Endodermal cell (in vitro differentiated cells): ENCODE measurements at regions not wholly inside any gene's neighbourhood (a gene's known extent, or its start where the extent isn't known, plus 50 kb on each side); places are given as distances from the start of the nearest gene placed in this dataset.

Source experiments
- DNase-seq: peaks from one replicate; pipeline ENCODE4 v3.0.0-alpha.2; 2017
- H3K27ac ChIP-seq: 2 replicates; pipeline ENCODE4 v1.5.1; 2013; ENCODE audit warnings: mild to moderate bottlenecking, low read depth, low read length, moderate library complexity
- H3K27me3 ChIP-seq: 2 replicates; pipeline ENCODE4 v1.6.1; 2013; ENCODE audit warnings: mild to moderate bottlenecking, low read length, moderate library complexity; ENCODE audit not compliant: insufficient read depth, control insufficient read depth, poor library complexity, severe bottlenecking
- H3K36me3 ChIP-seq: 2 replicates; pipeline ENCODE4 v1.7.0; 2013; ENCODE audit warnings: mild to moderate bottlenecking, low read length, moderate library complexity; ENCODE audit not compliant: control insufficient read depth, insufficient read depth
- H3K4me1 ChIP-seq: one replicate; pipeline ENCODE4 v1.7.0; 2013; ENCODE audit warnings: low read length; ENCODE audit not compliant: control insufficient read depth, insufficient read depth
- H3K4me3 ChIP-seq: 2 replicates; pipeline ENCODE4 v1.5.1; 2013; ENCODE audit warnings: mild to moderate bottlenecking, low read length, moderate library complexity
- H3K9ac ChIP-seq: 2 replicates; pipeline ENCODE4 v1.6.1; 2013; ENCODE audit warnings: mild to moderate bottlenecking, low read length, moderate library complexity; ENCODE audit not compliant: poor library complexity, severe bottlenecking; ENCODE audit errors: extremely low read depth
- H3K9me3 ChIP-seq: 2 replicates; pipeline ENCODE4 v1.6.1; 2013; ENCODE audit warnings: mild to moderate bottlenecking, low read length, moderate library complexity; ENCODE audit not compliant: control insufficient read depth
- H3K27ac Mint-ChIP-seq: 2 replicates; pipeline ENCODE4 v1.8.0; 2020; ENCODE audit warnings: mixed read lengths
- H3K27me3 Mint-ChIP-seq: 2 replicates; pipeline ENCODE4 v1.8.0; 2021; ENCODE audit warnings: mild to moderate bottlenecking, mixed read lengths; ENCODE audit not compliant: insufficient read depth
- H3K36me3 Mint-ChIP-seq: 2 replicates; pipeline ENCODE4 v1.8.0; 2020; ENCODE audit warnings: low read depth, mixed read lengths
- H3K4me1 Mint-ChIP-seq: 2 replicates; pipeline ENCODE4 v1.8.0; 2020; ENCODE audit warnings: mixed read lengths
- H3K4me3 Mint-ChIP-seq: 2 replicates; pipeline ENCODE4 v1.8.0; 2020; ENCODE audit warnings: mild to moderate bottlenecking, moderate library complexity, mixed read lengths
- H3K9me3 Mint-ChIP-seq: 2 replicates; pipeline ENCODE4 v1.8.0; 2020; ENCODE audit warnings: mild to moderate bottlenecking, mixed read lengths
- WGBS, 2 experiments: methylation state at CpG; one replicate each; pipeline versions ENCODE4 v1.1.5 to v1.1.7; 2013; ENCODE audit warnings: missing lambda C conversion rate in 2 of 2, mixed read lengths in 1 of 2; ENCODE audit not compliant: insufficient coverage in 1 of 2, insufficient read length in 1 of 2; 5-methylcytosine and 5-hydroxymethylcytosine counted together
- TF ChIP-seq, protein P1 (sequence below): fragments of 200-600 bp; sonication (generic); conservative IDR thresholded peaks from 2 replicates; pipeline ENCODE4 v1.5.0; 2021; ENCODE audit warnings: antibody characterized with exemption, mild to moderate bottlenecking

DNA sequence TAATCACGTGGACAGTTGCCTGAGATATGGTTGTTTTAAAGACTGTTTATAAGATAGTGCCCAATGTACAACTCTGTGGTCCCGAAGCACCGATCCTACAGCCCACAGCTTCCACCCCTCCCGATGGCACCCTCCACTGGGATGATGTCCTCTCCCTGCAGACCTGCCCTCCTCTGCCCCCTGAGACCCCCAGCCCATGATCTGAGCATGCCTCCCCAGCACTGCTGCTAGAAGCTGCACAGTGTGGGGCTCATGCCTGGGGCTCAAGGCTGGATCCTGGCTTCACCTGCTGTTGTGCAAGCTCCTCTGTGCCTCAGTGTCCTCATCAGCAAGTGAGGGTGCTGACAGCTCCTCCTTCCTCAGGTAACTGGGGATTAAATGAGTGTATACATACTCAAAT lies 254.7 kb upstream of the MKI67 start:
- WGBS, 2 experiments, result 92 to 100% methylated on average over 1 to 3 of the region's 4 CpGs
- no peaks in the 10 kb centered on the region for H3K4me1 Mint-ChIP-seq
- peak; percentile 21 for DNase-seq
- TF ChIP-seq, protein P1, sequence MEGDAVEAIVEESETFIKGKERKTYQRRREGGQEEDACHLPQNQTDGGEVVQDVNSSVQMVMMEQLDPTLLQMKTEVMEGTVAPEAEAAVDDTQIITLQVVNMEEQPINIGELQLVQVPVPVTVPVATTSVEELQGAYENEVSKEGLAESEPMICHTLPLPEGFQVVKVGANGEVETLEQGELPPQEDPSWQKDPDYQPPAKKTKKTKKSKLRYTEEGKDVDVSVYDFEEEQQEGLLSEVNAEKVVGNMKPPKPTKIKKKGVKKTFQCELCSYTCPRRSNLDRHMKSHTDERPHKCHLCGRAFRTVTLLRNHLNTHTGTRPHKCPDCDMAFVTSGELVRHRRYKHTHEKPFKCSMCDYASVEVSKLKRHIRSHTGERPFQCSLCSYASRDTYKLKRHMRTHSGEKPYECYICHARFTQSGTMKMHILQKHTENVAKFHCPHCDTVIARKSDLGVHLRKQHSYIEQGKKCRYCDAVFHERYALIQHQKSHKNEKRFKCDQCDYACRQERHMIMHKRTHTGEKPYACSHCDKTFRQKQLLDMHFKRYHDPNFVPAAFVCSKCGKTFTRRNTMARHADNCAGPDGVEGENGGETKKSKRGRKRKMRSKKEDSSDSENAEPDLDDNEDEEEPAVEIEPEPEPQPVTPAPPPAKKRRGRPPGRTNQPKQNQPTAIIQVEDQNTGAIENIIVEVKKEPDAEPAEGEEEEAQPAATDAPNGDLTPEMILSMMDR, result no peak
- H3K9ac ChIP-seq, result no peak overlapping the region
- H3K36me3 ChIP-seq, result no peaks in the 10 kb centered on the region
- H3K4me1 ChIP-seq, result no peaks in the 10 kb centered on the region
- H3K9me3 Mint-ChIP-seq, result peaks cover 6% of the 10 kb centered on the region
- no peak overlapping the region for H3K4me3 Mint-ChIP-seq
- no peaks in the 10 kb centered on the region for H3K9me3 ChIP-seq
- H3K27me3 Mint-ChIP-seq, result peaks cover 5% of the 10 kb centered on the region
- H3K27ac ChIP-seq, result no peak overlapping the region
- H3K27ac Mint-ChIP-seq, result no peak overlapping the region
- no peaks in the 10 kb centered on the region for H3K27me3 ChIP-seq
- H3K36me3 Mint-ChIP-seq, result no peaks in the 10 kb centered on the region
- no peak overlapping the region for H3K4me3 ChIP-seq

DNA sequence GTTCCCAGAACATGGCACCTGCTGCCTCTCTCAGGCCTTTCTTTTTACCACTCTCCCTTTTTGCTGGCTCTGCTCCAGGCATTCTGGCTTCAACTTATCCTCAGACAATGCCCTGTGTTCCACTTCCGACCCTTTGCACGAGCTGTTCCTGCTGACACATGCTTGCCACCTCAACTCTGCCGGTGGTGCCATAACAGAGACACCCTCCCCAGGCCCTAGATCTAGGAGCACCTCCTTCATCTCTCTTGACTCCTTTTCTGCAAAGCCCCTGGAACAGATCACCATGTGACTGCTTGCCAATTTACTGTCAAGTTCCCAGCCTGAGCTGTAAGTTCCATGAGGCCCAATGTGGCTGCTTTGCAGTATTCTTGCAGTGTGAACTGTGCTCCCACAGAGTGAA lies 256.0 kb upstream of the MKI67 start:
- Mint-ChIP-seq H3K27ac (no peak overlapping the region), H3K9me3 (no peaks in the 10 kb centered on the region), H3K4me3 (no peak overlapping the region), H3K36me3 (no peaks in the 10 kb centered on the region), H3K27me3 (peaks cover 5% of the 10 kb centered on the region), H3K4me1 (no peaks in the 10 kb centered on the region)
- Histone ChIP-seq H3K27ac (no peak overlapping the region), H3K4me3 (no peak overlapping the region), H3K9me3 (no peaks in the 10 kb centered on the region), H3K9ac (no peak overlapping the region), H3K27me3 (no peaks in the 10 kb centered on the region), H3K36me3 (no peaks in the 10 kb centered on the region), H3K4me1 (no peaks in the 10 kb centered on the region)
- DNase-seq, result no peak
- TF ChIP-seq, protein P1, result no peak
- WGBS, 2 experiments, result 81 to 95% methylated on average over 3 of the region's 3 CpGs

DNA sequence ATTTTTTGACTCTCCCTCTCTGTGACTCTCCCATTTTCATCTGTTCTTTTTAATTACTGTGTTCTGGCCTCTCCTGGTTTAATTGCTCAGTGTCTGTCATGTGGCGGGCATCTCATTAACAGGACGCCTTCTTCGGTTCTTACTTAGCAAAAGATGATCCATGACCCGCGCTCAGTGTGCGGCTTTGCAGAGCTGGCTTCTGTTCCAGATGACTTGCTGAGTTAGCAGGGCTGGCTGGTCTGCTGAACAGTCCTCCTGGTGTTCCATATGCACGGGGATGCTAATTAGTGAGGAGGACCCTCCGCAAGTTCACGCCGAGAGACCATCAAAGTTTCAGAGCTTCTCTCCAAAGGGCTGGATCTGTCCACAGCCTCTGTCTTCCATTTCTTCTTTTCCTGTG lies 258.6 kb upstream of the MKI67 start:
- Histone ChIP-seq H3K9ac (no peak overlapping the region), H3K4me3 (no peak overlapping the region), H3K36me3 (no peaks in the 10 kb centered on the region), H3K9me3 (no peaks in the 10 kb centered on the region), H3K4me1 (no peaks in the 10 kb centered on the region), H3K27ac (no peak overlapping the region), H3K27me3 (no peaks in the 10 kb centered on the region)
- H3K4me1 Mint-ChIP-seq, result no peaks in the 10 kb centered on the region
- no peaks in the 10 kb centered on the region for H3K36me3 Mint-ChIP-seq
- H3K27me3 Mint-ChIP-seq, result peaks cover 5% of the 10 kb centered on the region
- H3K4me3 Mint-ChIP-seq, result no peak overlapping the region
- TF ChIP-seq, protein P1, result no peak
- no peaks in the 10 kb centered on the region for H3K9me3 Mint-ChIP-seq
- H3K27ac Mint-ChIP-seq, result no peak overlapping the region
- DNase-seq, result peak; percentile 2
- WGBS, 2 experiments, result 91 to 92% methylated on average over 10 of the region's 10 CpGs
